ENCODE measurements at regions not wholly inside any gene's neighbourhood (a gene's known extent, or its start where the extent isn't known, plus 50 kb on each side); places are given as distances from the start of the nearest gene placed in this dataset.

DNA sequence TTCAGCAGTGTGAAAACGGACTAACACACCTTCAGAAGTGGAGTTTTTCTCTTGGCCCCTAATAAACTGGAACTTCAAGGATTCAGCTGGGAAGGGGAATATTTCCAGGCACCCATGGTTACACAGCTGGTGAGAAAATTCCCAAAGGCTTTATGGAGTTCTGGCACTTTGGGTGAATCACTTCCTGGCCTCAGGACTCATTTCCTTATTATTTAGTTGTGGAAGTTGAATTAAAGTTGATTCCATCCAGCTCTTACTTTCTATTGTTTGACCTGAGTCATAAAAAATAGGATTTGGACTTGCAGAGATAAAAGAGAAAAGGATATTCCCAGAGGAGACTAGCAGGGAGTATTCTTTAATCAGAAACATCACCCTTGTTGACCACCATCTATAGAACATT, 882.1 kb downstream of the UQCRFS1 start:
- intact Hi-C loops (cut with DNase I; ENCODE audit: low total_unique reads): no loop called here
- H3K36me3 ChIP-seq: no peaks in the 10 kb centered on the region
- DNase-seq (no peak), ATAC-seq (no peak)
- no peaks in the 10 kb centered on the region for H3K27me3 ChIP-seq
- H3K27ac ChIP-seq: no peak overlapping the region
- no peaks in the 10 kb centered on the region for H3K4me1 ChIP-seq
- no peak for TF ChIP-seq POLR2A (IDR thresholded peaks at IDR 0.05)
- TF ChIP-seq, protein P1, sequence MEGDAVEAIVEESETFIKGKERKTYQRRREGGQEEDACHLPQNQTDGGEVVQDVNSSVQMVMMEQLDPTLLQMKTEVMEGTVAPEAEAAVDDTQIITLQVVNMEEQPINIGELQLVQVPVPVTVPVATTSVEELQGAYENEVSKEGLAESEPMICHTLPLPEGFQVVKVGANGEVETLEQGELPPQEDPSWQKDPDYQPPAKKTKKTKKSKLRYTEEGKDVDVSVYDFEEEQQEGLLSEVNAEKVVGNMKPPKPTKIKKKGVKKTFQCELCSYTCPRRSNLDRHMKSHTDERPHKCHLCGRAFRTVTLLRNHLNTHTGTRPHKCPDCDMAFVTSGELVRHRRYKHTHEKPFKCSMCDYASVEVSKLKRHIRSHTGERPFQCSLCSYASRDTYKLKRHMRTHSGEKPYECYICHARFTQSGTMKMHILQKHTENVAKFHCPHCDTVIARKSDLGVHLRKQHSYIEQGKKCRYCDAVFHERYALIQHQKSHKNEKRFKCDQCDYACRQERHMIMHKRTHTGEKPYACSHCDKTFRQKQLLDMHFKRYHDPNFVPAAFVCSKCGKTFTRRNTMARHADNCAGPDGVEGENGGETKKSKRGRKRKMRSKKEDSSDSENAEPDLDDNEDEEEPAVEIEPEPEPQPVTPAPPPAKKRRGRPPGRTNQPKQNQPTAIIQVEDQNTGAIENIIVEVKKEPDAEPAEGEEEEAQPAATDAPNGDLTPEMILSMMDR (IDR thresholded peaks at IDR 0.05 in 4 of 5, conservative IDR thresholded peaks at IDR 0.05 in 1 of 5): no peak
- no peak overlapping the region for H3K4me3 ChIP-seq
- no peaks in the 10 kb centered on the region for H3K9me3 ChIP-seq
- in situ Hi-C loops (cut with MboI; ENCODE audit: low sequenced_read_pairs in 4 of 4): no loop called here

DNA sequence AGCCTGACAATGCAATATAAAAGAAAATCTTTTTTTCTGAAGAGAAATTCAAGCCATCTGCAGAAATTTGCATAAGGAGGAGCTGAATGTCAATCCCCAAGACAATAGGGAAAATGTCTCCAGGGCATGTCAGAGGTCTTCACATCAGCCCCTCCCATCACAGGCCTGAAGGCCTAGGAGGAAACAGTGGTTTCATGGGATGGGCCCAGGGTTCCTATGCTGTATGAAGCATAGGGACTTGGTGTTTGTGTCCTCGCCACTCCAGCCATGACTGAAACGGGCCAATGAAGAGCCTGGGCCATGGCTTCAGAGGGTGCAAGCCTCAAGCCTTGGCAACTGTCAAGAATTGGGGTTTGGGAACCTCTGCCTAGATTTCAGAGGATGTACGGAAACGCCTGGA, 883.5 kb downstream of the UQCRFS1 start:
- H3K27ac ChIP-seq: no peak overlapping the region
- intact Hi-C loops (cut with DNase I; ENCODE audit: low total_unique reads) (no loop called here), in situ Hi-C loops (cut with MboI; ENCODE audit: low sequenced_read_pairs in 4 of 4) (loop anchor here in 1 of 4 donors (10.0 kb wide), 1 partner anchor 365 kb away; no protein-coding TSS in a partner anchor)
- no peak for DNase-seq
- H3K4me1 ChIP-seq: no peaks in the 10 kb centered on the region
- H3K36me3 ChIP-seq: no peaks in the 10 kb centered on the region
- no peaks in the 10 kb centered on the region for H3K27me3 ChIP-seq
- TF ChIP-seq POLR2A (IDR thresholded peaks at IDR 0.05): no peak
- TF ChIP-seq, protein P1 (IDR thresholded peaks at IDR 0.05 in 4 of 5, conservative IDR thresholded peaks at IDR 0.05 in 1 of 5): no peak
- no peak overlapping the region for H3K4me3 ChIP-seq
- H3K9me3 ChIP-seq: no peaks in the 10 kb centered on the region
- ATAC-seq: no peak

DNA sequence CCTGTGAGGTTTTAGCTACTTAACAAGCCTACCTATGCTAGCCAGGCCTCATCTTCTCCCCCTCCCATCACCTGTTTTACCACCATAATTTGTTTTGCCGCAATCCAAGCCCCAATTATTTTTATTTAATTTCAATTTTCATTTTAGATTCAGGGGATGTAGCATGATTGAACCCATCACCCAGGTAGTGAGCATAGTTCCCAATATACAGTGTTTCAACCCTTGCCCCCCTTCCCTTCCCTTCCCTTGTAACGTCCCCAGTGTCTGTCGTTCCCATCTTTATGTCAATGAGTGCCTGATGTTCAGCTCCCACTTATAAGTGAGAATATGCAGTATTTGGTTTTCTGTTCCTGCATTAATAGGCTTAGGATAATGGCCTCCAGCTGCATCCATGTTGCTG, 885.0 kb downstream of the UQCRFS1 start:
- H3K27me3 ChIP-seq: no peaks in the 10 kb centered on the region
- H3K4me3 ChIP-seq: no peak overlapping the region
- no peaks in the 10 kb centered on the region for H3K9me3 ChIP-seq
- intact Hi-C loops (cut with DNase I; ENCODE audit: low total_unique reads) (no loop called here), in situ Hi-C loops (cut with MboI; ENCODE audit: low sequenced_read_pairs in 4 of 4) (loop anchor here in 1 of 4 donors (10.0 kb wide), 1 partner anchor 363 kb away; no protein-coding TSS in a partner anchor)
- H3K4me1 ChIP-seq: no peaks in the 10 kb centered on the region
- TF ChIP-seq, protein P1 (IDR thresholded peaks at IDR 0.05 in 4 of 5, conservative IDR thresholded peaks at IDR 0.05 in 1 of 5): no peak
- no peak for TF ChIP-seq POLR2A (IDR thresholded peaks at IDR 0.05)
- no peak for ATAC-seq
- no peaks in the 10 kb centered on the region for H3K36me3 ChIP-seq
- H3K27ac ChIP-seq: no peak overlapping the region
- no peak for DNase-seq

DNA sequence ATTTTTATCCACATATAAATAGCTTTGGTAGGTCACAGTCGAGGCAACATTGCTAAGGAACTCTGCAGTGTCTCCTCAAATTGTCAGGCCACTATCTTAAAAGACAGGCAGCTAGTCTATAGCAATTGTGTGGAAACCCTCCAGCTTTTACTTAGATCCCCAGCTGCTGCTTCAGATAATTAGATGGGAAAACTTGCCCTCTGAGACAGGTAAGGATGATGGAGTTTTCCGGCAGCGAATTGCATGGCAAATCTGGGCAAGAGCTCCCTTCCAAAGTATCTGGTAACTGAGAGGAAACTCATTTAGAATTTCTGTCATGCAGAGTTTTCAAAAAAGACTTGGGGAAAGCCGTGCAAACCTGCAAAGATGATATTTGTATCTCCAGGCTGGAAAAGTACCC, 886.2 kb downstream of the UQCRFS1 start:
- in situ Hi-C loops (cut with MboI; ENCODE audit: low sequenced_read_pairs in 4 of 4): loop anchor here in 1 of 4 donors (10.0 kb wide), 1 partner anchor 362 kb away; no protein-coding TSS in a partner anchor
- intact Hi-C loops (cut with DNase I; ENCODE audit: low total_unique reads): no loop called here
- ATAC-seq: no peak

More for the DNA sequence above, 886.2 kb downstream of the UQCRFS1 start:
- Histone ChIP-seq H3K9me3 (no peaks in the 10 kb centered on the region), H3K4me1 (no peaks in the 10 kb centered on the region), H3K27me3 (no peaks in the 10 kb centered on the region), H3K4me3 (no peak overlapping the region), H3K36me3 (no peaks in the 10 kb centered on the region), H3K27ac (no peak overlapping the region)
- DNase-seq: no peak
- TF ChIP-seq, protein P1 (IDR thresholded peaks at IDR 0.05 in 4 of 5, conservative IDR thresholded peaks at IDR 0.05 in 1 of 5): no peak
- TF ChIP-seq POLR2A (IDR thresholded peaks at IDR 0.05): no peak

All from gastrocnemius medialis (tissue), 4 donors.